SU-DHL-6 (cell line): ENCODE measurements at regions not wholly inside any gene's neighbourhood (a gene's known extent, or its start where the extent isn't known, plus 50 kb on each side); places are given as distances from the start of the nearest gene placed in this dataset.

Experiments
- H2AFZ ChIP-seq: fragments of 200-600 bp; sonication (generic); 2 replicates; pipeline ENCODE4 v1.6.1; 2014; ENCODE audit warnings: low read depth, mild to moderate bottlenecking, moderate library complexity, mixed read lengths, antibody characterized with exemption, low read length; ENCODE audit not compliant: severe bottlenecking
- H3F3A ChIP-seq: fragments of 200-600 bp; shearing (Covaris generic); 2 replicates; pipeline ENCODE4 v1.6.0; 2016; ENCODE audit warnings: antibody characterized with exemption, mild to moderate bottlenecking; ENCODE audit not compliant: insufficient read depth
- H3K27ac ChIP-seq: fragments of 200-600 bp; sonication (generic); 2 replicates; pipeline ENCODE4 v1.5.1; 2016; ENCODE audit warnings: low read depth, mild to moderate bottlenecking, low read length, moderate library complexity, mixed read lengths
- H3K27me3 ChIP-seq: fragments of 200-600 bp; sonication (generic), shearing (Covaris generic); 2 replicates; pipeline ENCODE4 v1.6.0; 2014; ENCODE audit warnings: mild to moderate bottlenecking, low read length
- H3K36me3 ChIP-seq: fragments of 200-600 bp; sonication (generic); 2 replicates; pipeline ENCODE4 v1.6.1; 2014; ENCODE audit warnings: mild to moderate bottlenecking, low read length, mixed read lengths
- H3K4me2 ChIP-seq: fragments of 300-600, 200-600 bp; shearing (Covaris generic), sonication (generic); 2 replicates; pipeline ENCODE4 v1.6.0; 2014; ENCODE audit warnings: low read length, low read depth, mild to moderate bottlenecking; ENCODE audit not compliant: poor library complexity, severe bottlenecking
- H3K4me3 ChIP-seq: fragments of 200-600 bp; sonication (generic); 2 replicates; pipeline ENCODE4 v1.5.1; 2014; ENCODE audit warnings: antibody characterized with exemption, low read length, mild to moderate bottlenecking, mixed read lengths; ENCODE audit not compliant: insufficient read depth, poor library complexity, severe bottlenecking
- H3K79me2 ChIP-seq: fragments of 200-600 bp; sonication (generic); 2 replicates; pipeline ENCODE4 v1.6.1; 2014; ENCODE audit warnings: mild to moderate bottlenecking, low read length, moderate library complexity; ENCODE audit not compliant: insufficient read depth
- H3K9ac ChIP-seq: fragments of 200-600 bp; sonication (generic); 2 replicates; pipeline ENCODE4 v1.7.0; 2014; ENCODE audit warnings: mild to moderate bottlenecking, low read length
- H3K9me2 ChIP-seq: fragments of 200-600 bp; sonication (generic); replicated peaks from 2 replicates; pipeline ENCODE4 v1.6.1; 2014; ENCODE audit warnings: low read length; ENCODE audit not compliant: insufficient read depth
- H3K9me3 ChIP-seq: fragments of 200-600 bp; sonication (generic); 2 replicates; pipeline ENCODE4 v1.6.1; 2014; ENCODE audit warnings: low read length, mixed read lengths; ENCODE audit not compliant: insufficient read depth
- H4K20me1 ChIP-seq: fragments of 200-600 bp; sonication (generic); 2 replicates; pipeline ENCODE4 v1.6.1; 2014; ENCODE audit warnings: low read depth, mild to moderate bottlenecking, antibody characterized with exemption, low read length, moderate library complexity, mixed read lengths
- CTCF ChIP-seq: fragments of 200-600 bp; sonication (generic); IDR thresholded peaks from one replicate; pipeline ENCODE4 v1.5.1; 2017; ENCODE audit warnings: antibody characterized with exemption, mild to moderate bottlenecking, low read length, moderate library complexity; ENCODE audit not compliant: insufficient read depth, poor library complexity, severe bottlenecking
- EZH2phosphoT487 ChIP-seq: fragments of 200-600 bp; sonication (generic), shearing (Covaris generic); conservative IDR thresholded peaks from 2 replicates; pipeline ENCODE4 v1.6.1; 2018; ENCODE audit warnings: mild to moderate bottlenecking, antibody characterized with exemption, low read length, moderate library complexity, mixed read lengths

GRCh38 chr18:61718944-61719343 is 173.9 kb downstream of the RNF152 start:
- Histone ChIP-seq H3K79me2 (no peaks in the 10 kb centered on the region), H3K4me3 (no peak overlapping the region), H3K9ac (no peak overlapping the region), H3K9me3 (no peaks in the 10 kb centered on the region), H3K9me2 (no peaks in the 10 kb centered on the region), H4K20me1 (no peaks in the 10 kb centered on the region), H3K27me3 (no peaks in the 10 kb centered on the region), H2AFZ (no peak overlapping the region), H3K4me2 (no peak overlapping the region), H3F3A (no peaks in the 10 kb centered on the region), H3K36me3 (no peaks in the 10 kb centered on the region), H3K27ac (no peak overlapping the region)
- TF ChIP-seq EZH2phosphoT487 (no peak), CTCF (no peak)

- Histone ChIP-seq H3K4me2 (no peak overlapping the region), H3K4me3 (no peak overlapping the region), H3K9me2 (no peaks in the 10 kb centered on the region), H3K27ac (no peak overlapping the region), H2AFZ (no peak overlapping the region), H3K79me2 (no peaks in the 10 kb centered on the region), H4K20me1 (no peaks in the 10 kb centered on the region), H3F3A (no peaks in the 10 kb centered on the region), H3K9ac (no peak overlapping the region), H3K27me3 (no peaks in the 10 kb centered on the region), H3K36me3 (no peaks in the 10 kb centered on the region), H3K9me3 (no peaks in the 10 kb centered on the region)
- no peak for TF ChIP-seq EZH2phosphoT487
- TF ChIP-seq CTCF: no peak
These were observed 178.4 kb downstream of the RNF152 start for GRCh38 chr18:61714421-61714820.

- H4K20me1 ChIP-seq: no peaks in the 10 kb centered on the region
- no peaks in the 10 kb centered on the region for H3K9me2 ChIP-seq
- no peak for TF ChIP-seq CTCF
- no peak for TF ChIP-seq EZH2phosphoT487
- no peaks in the 10 kb centered on the region for H3F3A ChIP-seq
- H3K9ac ChIP-seq: no peak overlapping the region
- no peaks in the 10 kb centered on the region for H3K27me3 ChIP-seq
- H3K79me2 ChIP-seq: no peaks in the 10 kb centered on the region
- no peaks in the 10 kb centered on the region for H3K36me3 ChIP-seq
- H3K4me3 ChIP-seq: no peak overlapping the region
- H2AFZ ChIP-seq: no peak overlapping the region
- H3K9me3 ChIP-seq: no peaks in the 10 kb centered on the region
- H3K4me2 ChIP-seq: no peak overlapping the region
- H3K27ac ChIP-seq: no peak overlapping the region
These were observed 179.3 kb downstream of the RNF152 start for GRCh38 chr18:61713502-61713901.
